Testis (tissue), 2 donors: ENCODE measurements at regions not wholly inside any gene's neighbourhood (a gene's known extent, or its start where the extent isn't known, plus 50 kb on each side); places are given as distances from the start of the nearest gene placed in this dataset.

Source experiments
- DNase-seq: peaks from one replicate; pipeline ENCODE4 v3.0.0-alpha.2; 2019
- H3K27ac ChIP-seq, 2 donors: fragments of 200-600 bp; sonication (generic); one replicate each; pipeline ENCODE4 v1.5.1; 2019
- H3K27me3 ChIP-seq: fragments of 200-600 bp; sonication (generic); one replicate; pipeline ENCODE4 v1.5.1; 2019
- H3K36me3 ChIP-seq: fragments of 200-600 bp; sonication (generic); one replicate; pipeline ENCODE4 v1.5.1; 2017; ENCODE audit warnings: low read depth; ENCODE audit errors: missing control alignments
- H3K4me1 ChIP-seq: fragments of 200-600 bp; sonication (generic); one replicate; pipeline ENCODE4 v1.5.1; 2019
- H3K4me3 ChIP-seq, 2 donors: fragments of 200-600 bp; sonication (generic); one replicate each; pipeline ENCODE4 v1.5.1; 2017 to 2019
- H3K9me3 ChIP-seq: fragments of 200-600 bp; sonication (generic); one replicate; pipeline ENCODE4 v1.5.1; 2017
- CTCF ChIP-seq, 3 experiments: fragments of 450-650 bp in 2 of 3; fragments of 200-600 bp in 1 of 3; sonication (generic) in 1 of 3; IDR thresholded peaks; one replicate each; pipeline ENCODE4 v1.5.1; 2016 to 2019; ENCODE audit warnings: antibody characterized with exemption in 3 of 3, mild to moderate bottlenecking in 2 of 3, moderate library complexity in 1 of 3
- POLR2A ChIP-seq: fragments of 450-650 bp; IDR thresholded peaks from one replicate; pipeline ENCODE4 v1.6.1; 2017; ENCODE audit warnings: antibody characterized with exemption, mild to moderate bottlenecking, moderate library complexity
- WGBS, 2 donors: methylation state at CpG; one replicate each; pipeline ENCODE4 v1.1.5; 2018; 5-methylcytosine and 5-hydroxymethylcytosine counted together
- intact Hi-C: fragments of 100-400 bp; cut with DNase I; formaldehyde crosslinking; loops from one replicate; pipeline ENCODE4 v1.15.1; 2023; ENCODE audit warnings: low total_unique reads

GRCh38 chr22:26957176-26957575 lies 299.8 kb downstream of the MIAT start:
- no peak for DNase-seq
- WGBS, 2 donors: 95 to 96% methylated on average over 3 of the region's 3 CpGs
- intact Hi-C loops: no loop called here

GRCh38 chr22:26957897-26958296 lies 300.5 kb downstream of the MIAT start:
- intact Hi-C loops: no loop called here
- no peak overlapping the region for H3K4me3 ChIP-seq

More at GRCh38 chr22:26957176-26957575, 299.8 kb downstream of the MIAT start:
- no peak overlapping the region for H3K4me3 ChIP-seq
- no peak for TF ChIP-seq CTCF (IDR thresholded peaks at IDR 0.05)
- no peak for TF ChIP-seq POLR2A
- H3K27me3 ChIP-seq: no peaks in the 10 kb centered on the region
- H3K9me3 ChIP-seq: no peaks in the 10 kb centered on the region
- H3K4me1 ChIP-seq: peaks cover 3% of the 10 kb centered on the region
- no peak overlapping the region for H3K27ac ChIP-seq
- H3K36me3 ChIP-seq: no peaks in the 10 kb centered on the region

GRCh38 chr22:26958378-26958777 lies 301.0 kb downstream of the MIAT start:
- intact Hi-C loops: no loop called here
- Histone ChIP-seq H3K9me3 (no peaks in the 10 kb centered on the region), H3K4me1 (no peaks in the 10 kb centered on the region), H3K4me3 (no peak overlapping the region), H3K27me3 (no peaks in the 10 kb centered on the region), H3K36me3 (no peaks in the 10 kb centered on the region), H3K27ac (no peak overlapping the region)
- no peak for DNase-seq
- TF ChIP-seq CTCF (IDR thresholded peaks at IDR 0.05): no peak
- no peak for TF ChIP-seq POLR2A
- WGBS, 2 donors: 89 to 94% methylated on average over 1 of the region's 1 CpG

More at GRCh38 chr22:26957897-26958296, 300.5 kb downstream of the MIAT start:
- H3K36me3 ChIP-seq: no peaks in the 10 kb centered on the region
- DNase-seq: no peak
- WGBS, 2 donors: 86 to 91% methylated on average over 6 of the region's 6 CpGs
- H3K4me1 ChIP-seq: no peaks in the 10 kb centered on the region
- no peak overlapping the region for H3K27ac ChIP-seq
- TF ChIP-seq POLR2A (no peak), CTCF (IDR thresholded peaks at IDR 0.05) (no peak)
- no peaks in the 10 kb centered on the region for H3K27me3 ChIP-seq
- H3K9me3 ChIP-seq: no peaks in the 10 kb centered on the region

GRCh38 chr22:26964642-26965041 lies 307.3 kb downstream of the MIAT start:
- intact Hi-C loops: no loop called here
- WGBS, 2 donors: 93 to 94% methylated on average over 1 of the region's 1 CpG

More at GRCh38 chr22:26964642-26965041, 307.3 kb downstream of the MIAT start:
- no peak for DNase-seq
- Histone ChIP-seq H3K27ac (no peak overlapping the region), H3K36me3 (no peaks in the 10 kb centered on the region), H3K4me3 (no peak overlapping the region), H3K9me3 (no peaks in the 10 kb centered on the region), H3K27me3 (no peaks in the 10 kb centered on the region), H3K4me1 (no peaks in the 10 kb centered on the region)
- TF ChIP-seq CTCF (IDR thresholded peaks at IDR 0.05): no peak
- TF ChIP-seq POLR2A: no peak
